ENCODE measurements at regions not wholly inside any gene's neighbourhood (a gene's known extent, or its start where the extent isn't known, plus 50 kb on each side); places are given as distances from the start of the nearest gene placed in this dataset.

DNA sequence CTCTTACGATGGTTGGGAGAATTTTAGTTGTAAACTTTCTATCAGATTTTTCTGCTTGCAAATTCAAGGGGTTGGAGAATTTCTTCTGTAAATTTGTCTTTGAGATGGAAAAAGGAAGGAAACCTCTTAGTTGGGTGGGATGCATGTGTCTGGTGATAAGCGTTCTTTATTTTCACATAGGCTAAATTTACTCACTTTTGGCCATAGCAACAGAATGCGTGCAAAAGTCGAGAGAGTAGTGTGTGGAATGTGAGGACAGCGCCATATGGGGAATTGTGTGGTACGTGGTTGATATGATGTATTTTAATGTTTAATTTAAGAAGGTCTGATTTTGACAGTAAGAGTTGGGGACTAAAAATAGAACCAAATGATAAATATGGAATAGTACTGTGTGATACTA lies 282.2 kb downstream of the TAF11L14 start:
- Histone ChIP-seq H3K9me3 (replicated peaks in 1 of 3) (no peaks in the 10 kb centered on the region), H3K36me3 (replicated peaks in 1 of 2) (no peaks in the 10 kb centered on the region), H3K27ac (no peak overlapping the region), H3K27me3 (no peaks in the 10 kb centered on the region), H3K4me1 (replicated peaks in 1 of 2) (no peaks in the 10 kb centered on the region), H3K4me3 (no peak overlapping the region)
- no peak for TF ChIP-seq POLR2A (IDR thresholded peaks at IDR 0.05)
- TF ChIP-seq, protein P1, sequence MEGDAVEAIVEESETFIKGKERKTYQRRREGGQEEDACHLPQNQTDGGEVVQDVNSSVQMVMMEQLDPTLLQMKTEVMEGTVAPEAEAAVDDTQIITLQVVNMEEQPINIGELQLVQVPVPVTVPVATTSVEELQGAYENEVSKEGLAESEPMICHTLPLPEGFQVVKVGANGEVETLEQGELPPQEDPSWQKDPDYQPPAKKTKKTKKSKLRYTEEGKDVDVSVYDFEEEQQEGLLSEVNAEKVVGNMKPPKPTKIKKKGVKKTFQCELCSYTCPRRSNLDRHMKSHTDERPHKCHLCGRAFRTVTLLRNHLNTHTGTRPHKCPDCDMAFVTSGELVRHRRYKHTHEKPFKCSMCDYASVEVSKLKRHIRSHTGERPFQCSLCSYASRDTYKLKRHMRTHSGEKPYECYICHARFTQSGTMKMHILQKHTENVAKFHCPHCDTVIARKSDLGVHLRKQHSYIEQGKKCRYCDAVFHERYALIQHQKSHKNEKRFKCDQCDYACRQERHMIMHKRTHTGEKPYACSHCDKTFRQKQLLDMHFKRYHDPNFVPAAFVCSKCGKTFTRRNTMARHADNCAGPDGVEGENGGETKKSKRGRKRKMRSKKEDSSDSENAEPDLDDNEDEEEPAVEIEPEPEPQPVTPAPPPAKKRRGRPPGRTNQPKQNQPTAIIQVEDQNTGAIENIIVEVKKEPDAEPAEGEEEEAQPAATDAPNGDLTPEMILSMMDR (IDR thresholded peaks at IDR 0.05): no peak
- DNase-seq: no peak
- 66 to 76% (median 70%) methylated on average over 6 of the region's 6 CpGs for WGBS, 4 donors
- intact Hi-C loops (cut with DNase I): no loop called here

DNA sequence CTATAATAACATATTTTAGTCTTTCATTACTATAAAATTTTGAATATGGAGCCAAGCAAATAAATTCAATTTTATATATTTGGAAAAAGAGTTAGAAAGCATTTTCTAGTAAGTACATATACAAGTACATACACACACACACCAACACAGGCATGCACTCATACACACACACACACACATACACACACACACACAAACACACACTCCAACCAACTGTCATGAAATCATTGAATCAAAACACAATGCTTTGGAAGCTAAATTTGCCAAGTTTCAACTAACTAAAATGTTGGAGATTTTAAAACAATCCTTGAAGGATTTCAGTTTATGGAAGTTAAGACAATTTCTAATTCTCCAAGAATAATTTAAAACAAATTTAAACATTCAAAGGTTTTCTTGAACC lies 283.2 kb downstream of the TAF11L14 start:
- no peak for DNase-seq
- H3K4me3 ChIP-seq: no peak overlapping the region
- no peaks in the 10 kb centered on the region for H3K9me3 ChIP-seq (replicated peaks in 1 of 3)
- no peaks in the 10 kb centered on the region for H3K36me3 ChIP-seq (replicated peaks in 1 of 2)
- H3K27ac ChIP-seq: no peak overlapping the region
- H3K4me1 ChIP-seq (replicated peaks in 1 of 2): no peaks in the 10 kb centered on the region
- TF ChIP-seq POLR2A (IDR thresholded peaks at IDR 0.05): no peak
- TF ChIP-seq, protein P1 (IDR thresholded peaks at IDR 0.05): no peak
- H3K27me3 ChIP-seq: no peaks in the 10 kb centered on the region
- intact Hi-C loops (cut with DNase I): no loop called here

DNA sequence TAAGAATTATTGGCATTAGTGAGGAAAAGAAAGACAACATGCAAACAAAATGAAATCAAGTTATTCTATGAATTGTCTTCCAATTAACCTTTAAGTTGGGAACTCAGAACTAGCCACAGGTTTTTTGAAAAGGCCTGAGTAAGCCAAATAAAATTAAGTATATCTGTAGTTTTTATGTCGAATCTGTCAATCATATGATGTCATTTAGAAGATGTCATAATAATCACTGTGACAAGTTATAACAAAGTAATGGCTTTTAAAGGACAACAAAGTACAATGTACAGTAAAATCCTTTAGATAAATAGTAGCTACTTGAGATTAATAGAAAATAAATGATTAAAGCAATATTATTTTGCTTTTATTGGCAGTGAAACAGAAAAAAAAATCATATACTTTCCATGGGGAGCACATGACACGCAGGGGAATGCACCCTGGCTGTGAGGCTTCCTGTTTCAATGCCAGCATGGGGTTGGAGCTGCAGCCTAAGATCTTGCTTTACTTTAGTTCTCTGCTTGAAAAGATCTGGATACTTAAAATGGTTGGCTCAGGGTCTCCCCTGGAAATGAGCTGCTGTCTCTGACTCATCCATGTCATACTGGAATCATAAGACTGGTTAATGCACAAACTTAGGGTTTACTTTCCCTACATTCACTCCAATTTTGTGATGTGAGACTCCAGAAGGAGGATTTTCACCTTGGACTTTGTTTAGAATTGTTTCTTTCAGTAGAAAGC lies 284.3 kb downstream of the TAF11L14 start:
- no peak for TF ChIP-seq POLR2A (IDR thresholded peaks at IDR 0.05)
- TF ChIP-seq, protein P1 (IDR thresholded peaks at IDR 0.05): no peak
- 44 to 55% (median 53%) methylated on average over 2 of the region's 2 CpGs for WGBS, 4 donors
- H3K9me3 ChIP-seq (replicated peaks in 1 of 3): no peaks in the 10 kb centered on the region
- DNase-seq: no peak
- H3K4me3 ChIP-seq: no peak overlapping the region
- no peaks in the 10 kb centered on the region for H3K4me1 ChIP-seq (replicated peaks in 1 of 2)
- H3K36me3 ChIP-seq (replicated peaks in 1 of 2): no peaks in the 10 kb centered on the region
- intact Hi-C loops (cut with DNase I): no loop called here
- no peaks in the 10 kb centered on the region for H3K27me3 ChIP-seq
- no peak overlapping the region for H3K27ac ChIP-seq

DNA sequence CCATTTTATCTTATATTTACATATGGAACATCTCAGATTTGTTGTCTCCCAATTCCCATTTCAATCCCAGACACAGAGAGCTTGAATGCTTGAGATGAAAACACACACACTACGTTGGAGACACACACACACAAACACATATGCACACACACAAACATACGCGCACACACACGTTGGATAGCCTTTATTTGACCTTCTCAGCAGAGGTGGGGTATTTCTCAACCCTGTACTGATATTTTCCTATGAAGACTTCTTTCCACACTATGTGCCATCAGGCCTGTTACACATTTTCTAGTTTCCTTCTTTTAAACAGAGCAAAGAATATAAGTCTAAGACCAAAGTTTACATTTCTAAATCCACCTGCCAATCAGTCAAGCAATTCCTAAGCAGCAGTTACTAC lies 291.0 kb downstream of the TAF11L14 start:
- Histone ChIP-seq H3K4me1 (replicated peaks in 1 of 2) (no peaks in the 10 kb centered on the region), H3K4me3 (no peak overlapping the region), H3K36me3 (replicated peaks in 1 of 2) (no peaks in the 10 kb centered on the region), H3K27ac (no peak overlapping the region), H3K27me3 (no peaks in the 10 kb centered on the region), H3K9me3 (replicated peaks in 1 of 3) (no peaks in the 10 kb centered on the region)
- intact Hi-C loops (cut with DNase I): no loop called here
- 81 to 89% (median 85%) methylated on average over 4 of the region's 4 CpGs for WGBS, 4 donors
- DNase-seq: no peak
- TF ChIP-seq, protein P1 (IDR thresholded peaks at IDR 0.05): no peak
- TF ChIP-seq POLR2A (IDR thresholded peaks at IDR 0.05): no peak

Data from adrenal gland (tissue), 9 donors.